ENCODE measurements at regions not wholly inside any gene's neighbourhood (a gene's known extent, or its start where the extent isn't known, plus 50 kb on each side); places are given as distances from the start of the nearest gene placed in this dataset.

DNA sequence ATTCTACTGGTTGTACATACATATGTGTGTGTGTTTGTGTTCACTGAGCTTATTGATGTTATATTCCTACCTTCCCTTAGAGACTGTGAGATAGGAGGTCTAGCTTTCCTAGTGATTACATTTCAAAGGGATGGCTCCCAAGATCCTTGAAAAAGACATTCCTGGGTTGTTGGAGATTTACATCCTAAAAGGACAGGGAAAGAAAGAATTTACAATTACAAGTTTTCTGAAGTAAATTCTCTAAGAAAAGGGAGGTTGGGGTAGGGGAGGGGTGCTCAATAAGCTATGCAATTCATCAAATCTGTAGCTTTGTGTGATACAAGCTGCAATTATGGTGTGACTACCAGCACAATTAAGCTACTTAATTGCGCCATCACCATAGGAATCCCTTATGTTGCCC is 284.3 kb downstream of the NUP35 start:
- Histone ChIP-seq H3F3A (replicated peaks; ENCODE audit: insufficient read depth) (no peaks in the 10 kb centered on the region), H3K4me2 (no peak overlapping the region), H3K4me3 (ENCODE audit: low read depth in 2 of 2, low read length in 1 of 2) (no peak overlapping the region), H3K9ac (no peak overlapping the region), H2AFZ (ENCODE audit: low read depth) (no peak overlapping the region), H4K20me1 (ENCODE audit: insufficient read depth) (no peaks in the 10 kb centered on the region), H3K9me3 (no peaks in the 10 kb centered on the region), H3K9me2 (no peaks in the 10 kb centered on the region), H3K27me3 (ENCODE audit: insufficient read depth) (no peaks in the 10 kb centered on the region), H3K36me3 (replicated peaks in 1 of 2; ENCODE audit: control insufficient read depth in 1 of 2, insufficient read depth in 2 of 2, low read length in 1 of 2) (no peaks in the 10 kb centered on the region), H3K79me2 (ENCODE audit: insufficient read depth) (no peaks in the 10 kb centered on the region), H3K27ac (ENCODE audit: low read depth in 2 of 2, low read length in 1 of 2) (no peak overlapping the region), H3K4me1 (ENCODE audit: control insufficient read depth in 1 of 2, insufficient read depth in 2 of 2, low read depth in 1 of 2, low read length in 1 of 2) (no peaks in the 10 kb centered on the region)
- no peak for TF ChIP-seq TCF12 (IDR thresholded peaks at IDR 0.05)
- TF ChIP-seq RXRA (IDR thresholded peaks at IDR 0.05; ENCODE audit: borderline replicate concordance, low read depth): no peak
- TF ChIP-seq GATA2 (CRISPR knock-in tag; IDR thresholded peaks at IDR 0.05): no peak
- no peak for TF ChIP-seq FOXM1 (IDR thresholded peaks at IDR 0.05; ENCODE audit: low read depth)
- no peak for TF ChIP-seq NFIC (IDR thresholded peaks at IDR 0.05; ENCODE audit: borderline replicate concordance)
- TF ChIP-seq ELF1 (IDR thresholded peaks at IDR 0.05): no peak
- TF ChIP-seq TAF1 (IDR thresholded peaks at IDR 0.05; ENCODE audit: borderline replicate concordance, low read depth, low read length): no peak
- TF ChIP-seq, protein P1, sequence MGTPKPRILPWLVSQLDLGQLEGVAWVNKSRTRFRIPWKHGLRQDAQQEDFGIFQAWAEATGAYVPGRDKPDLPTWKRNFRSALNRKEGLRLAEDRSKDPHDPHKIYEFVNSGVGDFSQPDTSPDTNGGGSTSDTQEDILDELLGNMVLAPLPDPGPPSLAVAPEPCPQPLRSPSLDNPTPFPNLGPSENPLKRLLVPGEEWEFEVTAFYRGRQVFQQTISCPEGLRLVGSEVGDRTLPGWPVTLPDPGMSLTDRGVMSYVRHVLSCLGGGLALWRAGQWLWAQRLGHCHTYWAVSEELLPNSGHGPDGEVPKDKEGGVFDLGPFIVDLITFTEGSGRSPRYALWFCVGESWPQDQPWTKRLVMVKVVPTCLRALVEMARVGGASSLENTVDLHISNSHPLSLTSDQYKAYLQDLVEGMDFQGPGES (IDR thresholded peaks at IDR 0.05; ENCODE audit: low read depth, low read length): no peak
- no peak for TF ChIP-seq FOXJ3 (CRISPR knock-in tag; IDR thresholded peaks at IDR 0.05)
- whole genome bisulfite sequencing (ENCODE audit: low lambda C conversion rate): 0% methylated on average over 1 of the region's 1 CpG
- ChIA-PET POLR2A (no interaction called here), CTCF (no interaction called here)
- no peak for DNase-seq

DNA sequence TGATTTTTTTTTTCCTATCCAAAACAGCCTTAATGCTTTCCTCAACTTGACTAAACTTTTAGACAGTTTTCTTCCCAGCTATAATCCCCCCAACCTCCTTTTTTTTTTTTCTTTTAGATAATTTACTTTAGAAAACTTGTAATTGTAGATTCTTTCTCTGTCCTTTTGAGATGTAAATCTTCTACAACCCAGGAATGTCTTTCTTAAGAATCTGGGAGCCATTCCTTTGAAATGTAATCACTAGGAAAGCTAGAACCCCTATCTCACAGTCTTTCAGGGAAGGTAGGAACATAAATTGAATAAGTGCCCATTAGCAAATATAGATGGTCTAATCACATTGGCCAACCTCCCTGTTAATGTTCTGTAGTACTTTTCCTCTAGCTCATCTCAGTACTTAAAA is 285.4 kb downstream of the NUP35 start:
- TF ChIP-seq POLR2AphosphoS5 (IDR thresholded peaks at IDR 0.05; ENCODE audit: low read depth, low read length) (no peak), RFX5 (IDR thresholded peaks at IDR 0.05; ENCODE audit: low read length) (no peak), TAF1 (IDR thresholded peaks at IDR 0.05; ENCODE audit: borderline replicate concordance, low read depth, low read length) (no peak), RXRA (IDR thresholded peaks at IDR 0.05; ENCODE audit: borderline replicate concordance, low read depth) (no peak), NFIC (IDR thresholded peaks at IDR 0.05; ENCODE audit: borderline replicate concordance) (no peak), YY1 (IDR thresholded peaks at IDR 0.05; ENCODE audit: low read depth) (no peak), EZH2phosphoT487 (IDR thresholded peaks at IDR 0.05; ENCODE audit: borderline replicate concordance, low read depth) (no peak), CHD2 (IDR thresholded peaks at IDR 0.05; ENCODE audit: low read length, partially characterized antibody) (no peak), SIN3A (IDR thresholded peaks at IDR 0.05; ENCODE audit: borderline replicate concordance, low read depth, low read length) (no peak), JUND (IDR thresholded peaks at IDR 0.05) (no peak), RCOR1 (IDR thresholded peaks at IDR 0.05; ENCODE audit: low read length) (no peak)
- TF ChIP-seq, protein P1 (IDR thresholded peaks at IDR 0.05; ENCODE audit: low read depth, low read length): no peak
- TF ChIP-seq, protein P2, sequence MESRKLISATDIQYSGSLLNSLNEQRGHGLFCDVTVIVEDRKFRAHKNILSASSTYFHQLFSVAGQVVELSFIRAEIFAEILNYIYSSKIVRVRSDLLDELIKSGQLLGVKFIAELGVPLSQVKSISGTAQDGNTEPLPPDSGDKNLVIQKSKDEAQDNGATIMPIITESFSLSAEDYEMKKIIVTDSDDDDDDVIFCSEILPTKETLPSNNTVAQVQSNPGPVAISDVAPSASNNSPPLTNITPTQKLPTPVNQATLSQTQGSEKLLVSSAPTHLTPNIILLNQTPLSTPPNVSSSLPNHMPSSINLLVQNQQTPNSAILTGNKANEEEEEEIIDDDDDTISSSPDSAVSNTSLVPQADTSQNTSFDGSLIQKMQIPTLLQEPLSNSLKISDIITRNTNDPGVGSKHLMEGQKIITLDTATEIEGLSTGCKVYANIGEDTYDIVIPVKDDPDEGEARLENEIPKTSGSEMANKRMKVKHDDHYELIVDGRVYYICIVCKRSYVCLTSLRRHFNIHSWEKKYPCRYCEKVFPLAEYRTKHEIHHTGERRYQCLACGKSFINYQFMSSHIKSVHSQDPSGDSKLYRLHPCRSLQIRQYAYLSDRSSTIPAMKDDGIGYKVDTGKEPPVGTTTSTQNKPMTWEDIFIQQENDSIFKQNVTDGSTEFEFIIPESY (IDR thresholded peaks at IDR 0.05; ENCODE audit: borderline replicate concordance, low read depth): no peak
- TF ChIP-seq, protein P3, sequence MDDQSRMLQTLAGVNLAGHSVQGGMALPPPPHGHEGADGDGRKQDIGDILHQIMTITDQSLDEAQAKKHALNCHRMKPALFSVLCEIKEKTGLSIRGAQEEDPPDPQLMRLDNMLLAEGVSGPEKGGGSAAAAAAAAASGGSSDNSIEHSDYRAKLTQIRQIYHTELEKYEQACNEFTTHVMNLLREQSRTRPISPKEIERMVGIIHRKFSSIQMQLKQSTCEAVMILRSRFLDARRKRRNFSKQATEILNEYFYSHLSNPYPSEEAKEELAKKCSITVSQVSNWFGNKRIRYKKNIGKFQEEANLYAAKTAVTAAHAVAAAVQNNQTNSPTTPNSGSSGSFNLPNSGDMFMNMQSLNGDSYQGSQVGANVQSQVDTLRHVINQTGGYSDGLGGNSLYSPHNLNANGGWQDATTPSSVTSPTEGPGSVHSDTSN (IDR thresholded peaks at IDR 0.05): no peak
- TF ChIP-seq, protein P4, sequence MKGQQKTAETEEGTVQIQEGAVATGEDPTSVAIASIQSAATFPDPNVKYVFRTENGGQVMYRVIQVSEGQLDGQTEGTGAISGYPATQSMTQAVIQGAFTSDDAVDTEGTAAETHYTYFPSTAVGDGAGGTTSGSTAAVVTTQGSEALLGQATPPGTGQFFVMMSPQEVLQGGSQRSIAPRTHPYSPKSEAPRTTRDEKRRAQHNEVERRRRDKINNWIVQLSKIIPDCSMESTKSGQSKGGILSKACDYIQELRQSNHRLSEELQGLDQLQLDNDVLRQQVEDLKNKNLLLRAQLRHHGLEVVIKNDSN (IDR thresholded peaks at IDR 0.05; ENCODE audit: borderline replicate concordance, low read depth): no peak
- Histone ChIP-seq H3K9me2 (no peaks in the 10 kb centered on the region), H3K4me1 (ENCODE audit: control insufficient read depth in 1 of 2, insufficient read depth in 2 of 2, low read depth in 1 of 2, low read length in 1 of 2) (no peaks in the 10 kb centered on the region), H3K9ac (no peak overlapping the region), H3K4me2 (no peak overlapping the region), H3K4me3 (ENCODE audit: low read depth in 2 of 2, low read length in 1 of 2) (no peak overlapping the region), H3K36me3 (replicated peaks in 1 of 2; ENCODE audit: control insufficient read depth in 1 of 2, insufficient read depth in 2 of 2, low read length in 1 of 2) (no peaks in the 10 kb centered on the region), H2AFZ (ENCODE audit: low read depth) (no peak overlapping the region), H3K27ac (ENCODE audit: low read depth in 2 of 2, low read length in 1 of 2) (no peak overlapping the region), H3K79me2 (ENCODE audit: insufficient read depth) (no peaks in the 10 kb centered on the region), H3F3A (replicated peaks; ENCODE audit: insufficient read depth) (no peaks in the 10 kb centered on the region), H3K27me3 (ENCODE audit: insufficient read depth) (no peaks in the 10 kb centered on the region), H3K9me3 (no peaks in the 10 kb centered on the region), H4K20me1 (ENCODE audit: insufficient read depth) (no peaks in the 10 kb centered on the region)
- no peak for DNase-seq
- ChIA-PET POLR2A (no interaction called here), CTCF (no interaction called here)

Measured in SK-N-SH (cell line).